ENCODE measurements at regions not wholly inside any gene's neighbourhood (a gene's known extent, or its start where the extent isn't known, plus 50 kb on each side); places are given as distances from the start of the nearest gene placed in this dataset.
"Not testable (repeated sequence)": the region's sequence is repeated elsewhere in the genome, so short reads cannot be mapped to it uniquely, and the experiment has no call there.

- H4K20me1 ChIP-seq (ENCODE audit: control insufficient read depth, extremely low read depth, insufficient read depth, low read length); H3K27me3 ChIP-seq (ENCODE audit: control insufficient read depth, extremely low read depth, insufficient read depth, low read length); H3K27ac ChIP-seq (ENCODE audit: control insufficient read depth, insufficient read depth, low read length); H3K4me2 ChIP-seq (ENCODE audit: control insufficient read depth, extremely low read depth, insufficient read depth, low read depth, low read length); dilution Hi-C loops (cut with MboI; ENCODE audit: extremely low pct_ligation_motif_present, low sequenced_read_pairs); DNase-seq (ENCODE audit: low read depth, low spot score); FAIRE-seq; H3K4me1 ChIP-seq (ENCODE audit: control insufficient read depth, extremely low read depth, insufficient read depth, low read length); H3K9me3 ChIP-seq (ENCODE audit: control insufficient read depth, low read depth, low read length); H2AFZ ChIP-seq (ENCODE audit: control insufficient read depth, low read length); H3K9ac ChIP-seq (ENCODE audit: control insufficient read depth, extremely low read depth, insufficient read depth, low read length); H3K79me2 ChIP-seq (ENCODE audit: control insufficient read depth, insufficient read depth, low read length); H3K36me3 ChIP-seq (ENCODE audit: control insufficient read depth in 2 of 2, extremely low read depth in 1 of 2, insufficient read depth in 2 of 2, low read length in 2 of 2); H3K9me1 ChIP-seq (ENCODE audit: control insufficient read depth, extremely low read depth, insufficient read depth, low read length); H3K4me3 ChIP-seq (ENCODE audit: control insufficient read depth in 2 of 3, extremely low read depth in 1 of 3, insufficient read depth in 2 of 3, low read depth in 1 of 3, low read length in 3 of 3): not testable (repeated sequence)
Observed at GRCh38 chr12:131303576-131303975, 349.9 kb downstream of the ADGRD1 start.

- H4K20me1 ChIP-seq (ENCODE audit: control insufficient read depth, extremely low read depth, insufficient read depth, low read length); H3K4me2 ChIP-seq (ENCODE audit: control insufficient read depth, extremely low read depth, insufficient read depth, low read depth, low read length); H3K4me1 ChIP-seq (ENCODE audit: control insufficient read depth, extremely low read depth, insufficient read depth, low read length); H3K36me3 ChIP-seq (ENCODE audit: control insufficient read depth in 2 of 2, extremely low read depth in 1 of 2, insufficient read depth in 2 of 2, low read length in 2 of 2); H3K9me3 ChIP-seq (ENCODE audit: control insufficient read depth, low read depth, low read length); H3K27me3 ChIP-seq (ENCODE audit: control insufficient read depth, extremely low read depth, insufficient read depth, low read length); FAIRE-seq; DNase-seq (ENCODE audit: low read depth, low spot score); dilution Hi-C loops (cut with MboI; ENCODE audit: extremely low pct_ligation_motif_present, low sequenced_read_pairs); H3K27ac ChIP-seq (ENCODE audit: control insufficient read depth, insufficient read depth, low read length); H3K9me1 ChIP-seq (ENCODE audit: control insufficient read depth, extremely low read depth, insufficient read depth, low read length); H3K79me2 ChIP-seq (ENCODE audit: control insufficient read depth, insufficient read depth, low read length); H3K9ac ChIP-seq (ENCODE audit: control insufficient read depth, extremely low read depth, insufficient read depth, low read length); H2AFZ ChIP-seq (ENCODE audit: control insufficient read depth, low read length); H3K4me3 ChIP-seq (ENCODE audit: control insufficient read depth in 2 of 3, extremely low read depth in 1 of 3, insufficient read depth in 2 of 3, low read depth in 1 of 3, low read length in 3 of 3): not testable (repeated sequence)
Observed at GRCh38 chr12:131304642-131305041, 350.9 kb downstream of the ADGRD1 start.

GRCh38 chr12:131309700-131310099 lies 356.0 kb downstream of the ADGRD1 start:
- DNase-seq (ENCODE audit: low read depth, low spot score), result no peak
- Histone ChIP-seq H3K9me1 (ENCODE audit: control insufficient read depth, extremely low read depth, insufficient read depth, low read length) (no peaks in the 10 kb centered on the region), H3K27me3 (ENCODE audit: control insufficient read depth, extremely low read depth, insufficient read depth, low read length) (no peaks in the 10 kb centered on the region), H3K9ac (ENCODE audit: control insufficient read depth, extremely low read depth, insufficient read depth, low read length) (no peak overlapping the region), H3K4me3 (ENCODE audit: control insufficient read depth in 2 of 3, extremely low read depth in 1 of 3, insufficient read depth in 2 of 3, low read depth in 1 of 3, low read length in 3 of 3) (no peak overlapping the region), H3K9me3 (ENCODE audit: control insufficient read depth, low read depth, low read length) (peaks cover 2% of the 10 kb centered on the region), H2AFZ (ENCODE audit: control insufficient read depth, low read length) (no peak overlapping the region), H4K20me1 (ENCODE audit: control insufficient read depth, extremely low read depth, insufficient read depth, low read length) (no peaks in the 10 kb centered on the region), H3K4me1 (ENCODE audit: control insufficient read depth, extremely low read depth, insufficient read depth, low read length) (no peaks in the 10 kb centered on the region), H3K4me2 (ENCODE audit: control insufficient read depth, extremely low read depth, insufficient read depth, low read depth, low read length) (no peak overlapping the region), H3K27ac (ENCODE audit: control insufficient read depth, insufficient read depth, low read length) (no peak overlapping the region), H3K79me2 (ENCODE audit: control insufficient read depth, insufficient read depth, low read length) (no peaks in the 10 kb centered on the region), H3K36me3 (ENCODE audit: control insufficient read depth in 2 of 2, extremely low read depth in 1 of 2, insufficient read depth in 2 of 2, low read length in 2 of 2) (no peaks in the 10 kb centered on the region)
- no peak for FAIRE-seq
- TF ChIP-seq CTCF (optimal IDR thresholded peaks at IDR 0.05 in 1 of 3, IDR thresholded peaks at IDR 0.05 in 1 of 3, conservative IDR thresholded peaks at IDR 0.05 in 1 of 3; ENCODE audit: extremely low read depth in 1 of 3, insufficient read depth in 2 of 3, low read length in 3 of 3) (no peak), EZH2 (IDR thresholded peaks at IDR 0.05; ENCODE audit: low read length) (no peak)
- dilution Hi-C loops (cut with MboI; ENCODE audit: extremely low pct_ligation_motif_present, low sequenced_read_pairs), result no loop called here

GRCh38 chr12:131310227-131310969 lies 356.7 kb downstream of the ADGRD1 start:
- FAIRE-seq, result not testable (repeated sequence)

More at GRCh38 chr12:131310227-131310969, 356.7 kb downstream of the ADGRD1 start:
- H3K36me3 ChIP-seq (ENCODE audit: control insufficient read depth in 2 of 2, extremely low read depth in 1 of 2, insufficient read depth in 2 of 2, low read length in 2 of 2); H3K4me3 ChIP-seq (ENCODE audit: control insufficient read depth in 2 of 3, extremely low read depth in 1 of 3, insufficient read depth in 2 of 3, low read depth in 1 of 3, low read length in 3 of 3); H3K9ac ChIP-seq (ENCODE audit: control insufficient read depth, extremely low read depth, insufficient read depth, low read length); DNase-seq (ENCODE audit: low read depth, low spot score); H3K27ac ChIP-seq (ENCODE audit: control insufficient read depth, insufficient read depth, low read length); H3K4me2 ChIP-seq (ENCODE audit: control insufficient read depth, extremely low read depth, insufficient read depth, low read depth, low read length); H3K4me1 ChIP-seq (ENCODE audit: control insufficient read depth, extremely low read depth, insufficient read depth, low read length); H3K9me1 ChIP-seq (ENCODE audit: control insufficient read depth, extremely low read depth, insufficient read depth, low read length); H3K9me3 ChIP-seq (ENCODE audit: control insufficient read depth, low read depth, low read length); H4K20me1 ChIP-seq (ENCODE audit: control insufficient read depth, extremely low read depth, insufficient read depth, low read length); dilution Hi-C loops (cut with MboI; ENCODE audit: extremely low pct_ligation_motif_present, low sequenced_read_pairs); H2AFZ ChIP-seq (ENCODE audit: control insufficient read depth, low read length); H3K79me2 ChIP-seq (ENCODE audit: control insufficient read depth, insufficient read depth, low read length); H3K27me3 ChIP-seq (ENCODE audit: control insufficient read depth, extremely low read depth, insufficient read depth, low read length): not testable (repeated sequence)

Data from keratinocyte (primary cell).